ENCODE measurements at regions not wholly inside any gene's neighbourhood (a gene's known extent, or its start where the extent isn't known, plus 50 kb on each side); places are given as distances from the start of the nearest gene placed in this dataset.

- H3K4me3 ChIP-seq (ENCODE audit: low read length), result no peak overlapping the region
- H3K36me3 ChIP-seq (ENCODE audit: control insufficient read depth, low read length), result no peaks in the 10 kb centered on the region
- H3K9me2 ChIP-seq (replicated peaks; ENCODE audit: control insufficient read depth, low read length), result no peaks in the 10 kb centered on the region
- no peak for TF ChIP-seq EZH2phosphoT487 (IDR thresholded peaks at IDR 0.05; ENCODE audit: borderline replicate concordance, low read length)
- no peak for TF ChIP-seq CTCF (IDR thresholded peaks at IDR 0.05; ENCODE audit: low read depth, low read length, poor library complexity, severe bottlenecking)
- no peaks in the 10 kb centered on the region for H3F3A ChIP-seq (ENCODE audit: control insufficient read depth, insufficient read depth)
- no peak overlapping the region for H3K4me2 ChIP-seq (ENCODE audit: low read length)
- no peaks in the 10 kb centered on the region for H3K27me3 ChIP-seq (ENCODE audit: control insufficient read depth, low read length)
- H3K4me1 ChIP-seq (ENCODE audit: control insufficient read depth, low read length), result no peaks in the 10 kb centered on the region
- peaks cover 10% of the 10 kb centered on the region; the same call in 1 of the 2 replicates for H3K9me3 ChIP-seq (ENCODE audit: control insufficient read depth, insufficient read depth, low read length)
- H4K20me1 ChIP-seq (ENCODE audit: control insufficient read depth, insufficient read depth, low read depth, low read length), result no peaks in the 10 kb centered on the region
- H3K27ac ChIP-seq (ENCODE audit: low read depth, low read length), result no peak overlapping the region
- H3K79me2 ChIP-seq (ENCODE audit: control insufficient read depth, low read length), result no peaks in the 10 kb centered on the region
These were observed 878.6 kb upstream of the PCDH20 start for GRCh38 chr13:62294244-62294643.

- no peak overlapping the region for H3K27ac ChIP-seq (ENCODE audit: low read depth, low read length)
- H3F3A ChIP-seq (ENCODE audit: control insufficient read depth, insufficient read depth), result no peaks in the 10 kb centered on the region
- TF ChIP-seq EZH2phosphoT487 (IDR thresholded peaks at IDR 0.05; ENCODE audit: borderline replicate concordance, low read length) (no peak), CTCF (IDR thresholded peaks at IDR 0.05; ENCODE audit: low read depth, low read length, poor library complexity, severe bottlenecking) (no peak)
- no peaks in the 10 kb centered on the region for H3K4me1 ChIP-seq (ENCODE audit: control insufficient read depth, low read length)
- H3K4me3 ChIP-seq (ENCODE audit: low read length), result no peak overlapping the region
- H4K20me1 ChIP-seq (ENCODE audit: control insufficient read depth, insufficient read depth, low read depth, low read length), result no peaks in the 10 kb centered on the region
- no peaks in the 10 kb centered on the region for H3K27me3 ChIP-seq (ENCODE audit: control insufficient read depth, low read length)
- H3K4me2 ChIP-seq (ENCODE audit: low read length), result no peak overlapping the region
- no peaks in the 10 kb centered on the region for H3K79me2 ChIP-seq (ENCODE audit: control insufficient read depth, low read length)
- H3K36me3 ChIP-seq (ENCODE audit: control insufficient read depth, low read length), result no peaks in the 10 kb centered on the region
- peaks cover 10% of the 10 kb centered on the region; the same call in 1 of the 2 replicates for H3K9me3 ChIP-seq (ENCODE audit: control insufficient read depth, insufficient read depth, low read length)
- no peaks in the 10 kb centered on the region for H3K9me2 ChIP-seq (replicated peaks; ENCODE audit: control insufficient read depth, low read length)
These were observed 877.2 kb upstream of the PCDH20 start for GRCh38 chr13:62292714-62293480.

GRCh38 chr13:62290542-62290941 lies 874.9 kb upstream of the PCDH20 start:
- no peak overlapping the region for H3K4me3 ChIP-seq (ENCODE audit: low read length)
- no peak for TF ChIP-seq CTCF (IDR thresholded peaks at IDR 0.05; ENCODE audit: low read depth, low read length, poor library complexity, severe bottlenecking)
- H3K36me3 ChIP-seq (ENCODE audit: control insufficient read depth, low read length), result no peaks in the 10 kb centered on the region
- H3K27me3 ChIP-seq (ENCODE audit: control insufficient read depth, low read length), result no peaks in the 10 kb centered on the region
- peaks cover 10% of the 10 kb centered on the region; the same call in 1 of the 2 replicates for H3K9me3 ChIP-seq (ENCODE audit: control insufficient read depth, insufficient read depth, low read length)
- H3K79me2 ChIP-seq (ENCODE audit: control insufficient read depth, low read length), result no peaks in the 10 kb centered on the region
- H3K4me1 ChIP-seq (ENCODE audit: control insufficient read depth, low read length), result no peaks in the 10 kb centered on the region
- H3F3A ChIP-seq (ENCODE audit: control insufficient read depth, insufficient read depth), result no peaks in the 10 kb centered on the region
- H3K27ac ChIP-seq (ENCODE audit: low read depth, low read length), result no peak overlapping the region
- no peaks in the 10 kb centered on the region for H4K20me1 ChIP-seq (ENCODE audit: control insufficient read depth, insufficient read depth, low read depth, low read length)
- H3K4me2 ChIP-seq (ENCODE audit: low read length), result no peak overlapping the region
- no peaks in the 10 kb centered on the region for H3K9me2 ChIP-seq (replicated peaks; ENCODE audit: control insufficient read depth, low read length)
